ENCODE measurements at regions not wholly inside any gene's neighbourhood (a gene's known extent, or its start where the extent isn't known, plus 50 kb on each side); places are given as distances from the start of the nearest gene placed in this dataset.

GRCh38 chr22:49483946-49484345, 343.7 kb downstream of the BRD1 start:
- TF ChIP-seq OSR1 (CRISPR knock-in tag; IDR thresholded peaks at IDR 0.05) (no peak), CREB5 (CRISPR knock-in tag; IDR thresholded peaks at IDR 0.05; ENCODE audit: low read depth) (no peak), PATZ1 (CRISPR knock-in tag; IDR thresholded peaks at IDR 0.05; ENCODE audit: borderline replicate concordance) (no peak), ZNF70 (CRISPR knock-in tag; IDR thresholded peaks at IDR 0.05) (no peak), ZNF8 (CRISPR knock-in tag; IDR thresholded peaks at IDR 0.05) (no peak)

Data from SK-N-SH treated with all-trans-retinoic acid at 6 μM for 48 hours (cell line).